Adrenal gland (tissue), 9 donors: ENCODE measurements at regions not wholly inside any gene's neighbourhood (a gene's known extent, or its start where the extent isn't known, plus 50 kb on each side); places are given as distances from the start of the nearest gene placed in this dataset.

Experiments
- DNase-seq, 7 donors: peaks; one replicate each; pipeline ENCODE4 v3.0.0-alpha.2; 2019 to 2020
- H3K27ac ChIP-seq, 5 donors: fragments of 200-600 bp; sonication (generic) in 4 of 5; 1 replicate in 3 of 5; 2 replicates in 2 of 5; pipeline versions ENCODE4 v1.5.1 to v1.8.0; 2016 to 2020; ENCODE audit warnings: mild to moderate bottlenecking in 1 of 5
- H3K27me3 ChIP-seq: fragments of 200-600 bp; 2 replicates; pipeline ENCODE4 v1.8.0; 2021
- H3K36me3 ChIP-seq, 2 donors: fragments of 200-600 bp; replicated peaks in 1 of 2; 1 replicate in 1 of 2; 2 replicates in 1 of 2; pipeline versions ENCODE4 v1.5.1 to v1.8.0; 2018 to 2022
- H3K4me1 ChIP-seq, 2 donors: fragments of 200-600 bp; replicated peaks in 1 of 2; 1 replicate in 1 of 2; 2 replicates in 1 of 2; pipeline versions ENCODE4 v1.5.1 to v1.8.0; 2018 to 2021
- H3K4me3 ChIP-seq, 4 donors: fragments of 200-600 bp; sonication (generic) in 3 of 4; one replicate each; pipeline ENCODE4 v1.5.1; 2016 to 2018
- H3K9me3 ChIP-seq, 3 donors: fragments of 200-600 bp; sonication (generic) in 1 of 3; replicated peaks in 1 of 3; 1 replicate in 2 of 3; 2 replicates in 1 of 3; pipeline versions ENCODE4 v1.5.1 to v1.8.0; 2016 to 2021
- POLR2A ChIP-seq, 2 donors: fragments of 450-650 bp; IDR thresholded peaks; one replicate each; pipeline ENCODE4 v1.6.1; 2017; ENCODE audit warnings: antibody characterized with exemption in 2 of 2, mild to moderate bottlenecking in 2 of 2, moderate library complexity in 1 of 2
- WGBS, 4 donors: extraction: QIAGEN DNeasy Blood & Tissue Kit in 2 of 4; methylation state at CpG; one replicate each; pipeline versions ENCODE4 v1.1.5 to v1.1.7; 2013 to 2017; 5-methylcytosine and 5-hydroxymethylcytosine counted together
- intact Hi-C, 2 donors: fragments of 100-400 bp; cut with DNase I; formaldehyde crosslinking; loops; one replicate each; pipeline versions ENCODE4 v1.14.1 to v1.15.0; 2022 to 2023
- TF ChIP-seq, protein P1 (sequence below), 6 experiments: fragments of 450-650 bp in 4 of 6; fragments of 200-600 bp in 2 of 6; sonication (generic) in 1 of 6; IDR thresholded peaks; 1 replicate in 5 of 6; 2 replicates in 1 of 6; pipeline versions ENCODE4 v1.5.1 to v1.8.0; 2016 to 2021; ENCODE audit warnings: antibody characterized with exemption in 6 of 6, mild to moderate bottlenecking in 2 of 6, moderate library complexity in 1 of 6
- donor health status: healthy with polysubstance abuse.
- donor health status: Bipolar disorder and iron deficiency.
- donor health status: DM: yes; HTN: yes; CAD: no.
- donor health status: DM: no; HTN: no; CAD: no.
- donor health status: DM: no; HTN: no; CAD: no.

DNA sequence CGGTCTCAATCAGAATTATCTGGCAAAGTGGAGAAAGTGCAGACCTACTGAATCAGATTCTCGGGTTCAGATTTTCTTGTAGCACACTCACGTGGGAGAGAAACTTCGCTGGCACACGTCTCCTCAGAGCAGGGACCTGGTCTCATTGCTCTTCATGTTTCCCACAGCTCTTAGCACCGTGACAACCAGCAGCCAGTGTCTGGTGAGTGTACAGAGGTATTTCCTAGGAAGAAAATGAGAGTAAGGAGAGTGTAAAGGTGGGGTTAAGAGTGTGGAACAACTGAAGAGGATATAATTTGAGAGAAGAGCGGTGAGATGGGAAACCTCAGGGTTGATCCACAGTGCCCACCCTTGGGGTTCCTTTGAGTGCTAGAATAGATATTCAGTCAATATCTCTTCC lies 89.2 kb downstream of the ARF6 start:
- Histone ChIP-seq H3K4me1 (peaks cover 9 to 13% of the 10 kb centered on the region in 2 donors), H3K4me3 (peak overlapping the region in 1 of 4 donors; percentile 50), H3K27me3 (no peaks in the 10 kb centered on the region), H3K36me3 (no peaks in the 10 kb centered on the region), H3K27ac (peak overlapping the region in 4 of 5 donors; percentile 25 to 83 (median 70)), H3K9me3 (no peaks in the 10 kb centered on the region)
- TF ChIP-seq, protein P1, sequence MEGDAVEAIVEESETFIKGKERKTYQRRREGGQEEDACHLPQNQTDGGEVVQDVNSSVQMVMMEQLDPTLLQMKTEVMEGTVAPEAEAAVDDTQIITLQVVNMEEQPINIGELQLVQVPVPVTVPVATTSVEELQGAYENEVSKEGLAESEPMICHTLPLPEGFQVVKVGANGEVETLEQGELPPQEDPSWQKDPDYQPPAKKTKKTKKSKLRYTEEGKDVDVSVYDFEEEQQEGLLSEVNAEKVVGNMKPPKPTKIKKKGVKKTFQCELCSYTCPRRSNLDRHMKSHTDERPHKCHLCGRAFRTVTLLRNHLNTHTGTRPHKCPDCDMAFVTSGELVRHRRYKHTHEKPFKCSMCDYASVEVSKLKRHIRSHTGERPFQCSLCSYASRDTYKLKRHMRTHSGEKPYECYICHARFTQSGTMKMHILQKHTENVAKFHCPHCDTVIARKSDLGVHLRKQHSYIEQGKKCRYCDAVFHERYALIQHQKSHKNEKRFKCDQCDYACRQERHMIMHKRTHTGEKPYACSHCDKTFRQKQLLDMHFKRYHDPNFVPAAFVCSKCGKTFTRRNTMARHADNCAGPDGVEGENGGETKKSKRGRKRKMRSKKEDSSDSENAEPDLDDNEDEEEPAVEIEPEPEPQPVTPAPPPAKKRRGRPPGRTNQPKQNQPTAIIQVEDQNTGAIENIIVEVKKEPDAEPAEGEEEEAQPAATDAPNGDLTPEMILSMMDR (IDR thresholded peaks at IDR 0.05): no peak
- TF ChIP-seq POLR2A (IDR thresholded peaks at IDR 0.05): no peak
- 64 to 77% (median 68%) methylated on average over 7 of the region's 7 CpGs for whole genome bisulfite sequencing, 4 donors
- intact Hi-C loops: no loop called here
- DNase-seq: peak in 1 of 7 donors; percentile 27

DNA sequence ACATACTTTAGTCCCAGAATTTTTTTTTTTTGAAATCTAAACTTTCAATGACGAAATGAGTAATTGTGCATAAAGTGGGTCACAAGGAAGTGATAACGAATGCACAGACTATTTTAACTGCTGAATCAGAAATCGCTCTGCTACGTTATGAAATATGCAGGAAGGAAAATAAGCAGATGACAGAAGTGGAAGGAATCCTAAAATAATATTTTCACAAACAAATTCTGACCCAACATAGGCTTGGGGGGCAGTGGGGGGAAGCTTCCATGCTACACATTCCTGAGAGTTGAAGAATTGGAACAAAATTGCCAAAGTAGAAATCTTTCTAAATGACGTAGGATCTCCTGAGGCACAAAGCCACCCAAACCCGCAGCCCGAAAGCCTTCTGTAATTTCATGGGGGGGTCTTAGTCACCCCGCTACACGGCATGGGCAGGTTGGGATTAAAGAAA lies 89.6 kb downstream of the ARF6 start:
- Histone ChIP-seq H3K27me3 (no peaks in the 10 kb centered on the region), H3K4me1 (peaks cover 9 to 13% of the 10 kb centered on the region in 2 donors), H3K36me3 (no peaks in the 10 kb centered on the region), H3K27ac (peak overlapping the region in 4 of 5 donors; percentile 65 to 83 (median 71)), H3K4me3 (peak overlapping the region in 1 of 4 donors; percentile 50), H3K9me3 (no peaks in the 10 kb centered on the region)
- intact Hi-C loops: no loop called here
- 16 to 24% (median 20%) methylated on average over 9 of the region's 9 CpGs for WGBS, 4 donors
- peak in 3 of 7 donors; percentile 35 to 65 (median 50) for DNase-seq
- peak in 1 of 2 donors; percentile 46 for TF ChIP-seq POLR2A (IDR thresholded peaks at IDR 0.05)
- TF ChIP-seq, protein P1 (IDR thresholded peaks at IDR 0.05): no peak

DNA sequence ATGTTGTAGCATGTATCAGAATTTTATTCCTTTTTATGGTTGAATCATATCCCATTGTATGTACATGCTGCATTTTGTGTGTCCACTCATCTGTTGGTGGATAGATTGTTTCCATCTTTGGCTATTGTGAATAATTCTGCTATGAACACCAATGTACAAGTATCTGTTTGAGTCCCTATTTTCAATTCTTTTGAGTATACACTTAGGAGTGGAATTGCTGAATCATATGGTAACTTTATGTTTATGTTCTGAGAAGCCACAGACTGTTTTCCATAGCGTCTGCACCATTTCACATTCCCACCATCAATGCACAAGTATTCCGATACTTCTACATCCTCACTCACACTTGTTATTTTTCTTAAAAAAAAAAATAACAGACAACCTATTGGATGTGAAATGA lies 91.5 kb downstream of the ARF6 start:
- Histone ChIP-seq H3K27ac (peak overlapping the region in 1 of 5 donors; percentile 6), H3K9me3 (no peaks in the 10 kb centered on the region), H3K27me3 (no peaks in the 10 kb centered on the region), H3K4me3 (no peak overlapping the region), H3K36me3 (no peaks in the 10 kb centered on the region), H3K4me1 (peaks cover 9 to 23% of the 10 kb centered on the region in 2 donors)
- 93 to 97% (median 96%) methylated on average over 2 of the region's 2 CpGs for WGBS, 4 donors
- intact Hi-C loops: no loop called here
- TF ChIP-seq, protein P1 (IDR thresholded peaks at IDR 0.05): no peak
- TF ChIP-seq POLR2A (IDR thresholded peaks at IDR 0.05): no peak
- DNase-seq: no peak

DNA sequence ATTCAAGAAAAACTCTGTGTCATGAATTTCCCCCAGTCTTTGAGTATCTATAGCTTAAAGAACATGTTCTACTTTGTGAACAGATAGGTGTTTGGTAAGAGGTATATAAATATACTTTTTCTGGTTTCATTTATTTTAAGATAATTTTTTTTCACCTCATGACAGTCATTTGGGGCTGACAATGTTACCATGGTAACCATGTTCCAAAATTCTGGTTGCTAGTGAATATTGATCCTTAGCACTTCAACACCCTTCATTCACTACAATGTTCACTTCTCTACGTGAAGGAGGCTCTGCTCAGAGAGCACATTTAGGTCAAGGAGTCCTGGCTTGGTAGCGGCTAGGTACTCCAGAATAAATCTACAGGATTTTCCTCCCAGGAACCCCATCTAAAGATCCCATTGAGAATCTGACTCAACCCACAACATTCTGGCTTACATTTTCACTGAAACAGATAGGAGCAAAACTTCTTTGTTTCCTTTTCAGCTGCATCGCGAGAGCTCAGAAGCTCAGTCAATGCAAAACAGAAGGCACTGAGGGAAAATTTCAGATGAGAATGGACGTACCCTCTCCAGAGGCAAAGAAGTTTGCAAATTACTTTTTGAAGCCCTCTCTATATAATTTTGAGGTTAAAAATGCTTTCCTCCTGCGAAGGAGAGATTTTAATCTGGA lies 93.6 kb downstream of the ARF6 start:
- TF ChIP-seq, protein P1 (IDR thresholded peaks at IDR 0.05): no peak
- TF ChIP-seq POLR2A (IDR thresholded peaks at IDR 0.05): no peak
- no peaks in the 10 kb centered on the region for H3K9me3 ChIP-seq
- H3K4me1 ChIP-seq: peaks cover 9 to 23% of the 10 kb centered on the region in 2 donors
- peak in 1 of 7 donors; percentile 5 for DNase-seq
- H3K27me3 ChIP-seq: no peaks in the 10 kb centered on the region
- intact Hi-C loops: no loop called here
- H3K27ac ChIP-seq: peak overlapping the region in 2 of 5 donors; percentile 8 to 43
- no peak overlapping the region for H3K4me3 ChIP-seq
- 79 to 86% (median 82%) methylated on average over 6 of the region's 6 CpGs for WGBS, 4 donors
- H3K36me3 ChIP-seq: no peaks in the 10 kb centered on the region
